ENCODE measurements at regions not wholly inside any gene's neighbourhood (a gene's known extent, or its start where the extent isn't known, plus 50 kb on each side); places are given as distances from the start of the nearest gene placed in this dataset.
"Not testable (repeated sequence)": the region's sequence is repeated elsewhere in the genome, so short reads cannot be mapped to it uniquely, and the experiment has no call there.

- TF ChIP-seq CTCF (IDR thresholded peaks at IDR 0.05; ENCODE audit: low read depth, low read length): no peak
- no peak overlapping the region for H3K4me3 ChIP-seq (ENCODE audit: low read depth, low read length)
Measured at GRCh38 chr5:6296524-6296923, 81.8 kb downstream of the MED10 start.

GRCh38 chr5:6291961-6292360, 86.4 kb downstream of the MED10 start:
- no peaks in the 10 kb centered on the region for H3K36me3 ChIP-seq
- H3K27ac ChIP-seq: no peak overlapping the region
- H3K4me3 ChIP-seq (ENCODE audit: low read depth, low read length): no peak overlapping the region
- TF ChIP-seq CTCF (IDR thresholded peaks at IDR 0.05; ENCODE audit: low read depth, low read length): peak; percentile 66
- peaks cover 11% of the 10 kb centered on the region for H3K27me3 ChIP-seq (ENCODE audit: insufficient read depth, low read depth, severe bottlenecking)
- DNase-seq: peak; percentile 56
- no peaks in the 10 kb centered on the region for H3K9me3 ChIP-seq (ENCODE audit: severe bottlenecking)

More at GRCh38 chr5:6296524-6296923, 81.8 kb downstream of the MED10 start:
- H3K36me3 ChIP-seq: no peaks in the 10 kb centered on the region
- no peak overlapping the region for H3K27ac ChIP-seq
- peaks cover 11% of the 10 kb centered on the region for H3K27me3 ChIP-seq (ENCODE audit: insufficient read depth, low read depth, severe bottlenecking)
- no peak for DNase-seq
- H3K9me3 ChIP-seq (ENCODE audit: severe bottlenecking): no peaks in the 10 kb centered on the region

- TF ChIP-seq CTCF (IDR thresholded peaks at IDR 0.05; ENCODE audit: low read depth, low read length): no peak
- peaks cover 17% of the 10 kb centered on the region for H3K27me3 ChIP-seq (ENCODE audit: insufficient read depth, low read depth, severe bottlenecking)
- no peak overlapping the region for H3K27ac ChIP-seq
- H3K4me3 ChIP-seq (ENCODE audit: low read depth, low read length): no peak overlapping the region
- peaks cover 5% of the 10 kb centered on the region for H3K9me3 ChIP-seq (ENCODE audit: severe bottlenecking)
- DNase-seq: no peak
- H3K36me3 ChIP-seq: no peaks in the 10 kb centered on the region
Measured at GRCh38 chr5:6289239-6289638, 89.1 kb downstream of the MED10 start.

- no peak for TF ChIP-seq CTCF (IDR thresholded peaks at IDR 0.05; ENCODE audit: low read depth, low read length)
- Histone ChIP-seq H3K9me3 (ENCODE audit: severe bottlenecking) (peaks cover 7% of the 10 kb centered on the region), H3K36me3 (no peaks in the 10 kb centered on the region), H3K4me3 (ENCODE audit: low read depth, low read length) (no peak overlapping the region), H3K27me3 (ENCODE audit: insufficient read depth, low read depth, severe bottlenecking) (peaks cover 23% of the 10 kb centered on the region), H3K27ac (no peak overlapping the region)
- no peak for DNase-seq
Measured at GRCh38 chr5:6287176-6287575, 91.2 kb downstream of the MED10 start.

GRCh38 chr5:6286404-6286803, 91.9 kb downstream of the MED10 start:
- H3K4me3 ChIP-seq (ENCODE audit: low read depth, low read length): no peak overlapping the region
- TF ChIP-seq CTCF (IDR thresholded peaks at IDR 0.05; ENCODE audit: low read depth, low read length): no peak
- no peak overlapping the region for H3K27ac ChIP-seq
- no peaks in the 10 kb centered on the region for H3K36me3 ChIP-seq
- peaks cover 7% of the 10 kb centered on the region for H3K9me3 ChIP-seq (ENCODE audit: severe bottlenecking)
- peaks cover 31% of the 10 kb centered on the region for H3K27me3 ChIP-seq (ENCODE audit: insufficient read depth, low read depth, severe bottlenecking)
- DNase-seq: no peak

- not testable (repeated sequence) for H3K36me3 ChIP-seq; H3K9me3 ChIP-seq (ENCODE audit: severe bottlenecking); DNase-seq; H3K27ac ChIP-seq; H3K4me3 ChIP-seq (ENCODE audit: low read depth, low read length)
- peaks cover 47% of the 10 kb centered on the region for H3K27me3 ChIP-seq (ENCODE audit: insufficient read depth, low read depth, severe bottlenecking)
Measured at GRCh38 chr5:6284491-6284890, 93.9 kb downstream of the MED10 start.
